ENCODE measurements at regions not wholly inside any gene's neighbourhood (a gene's known extent, or its start where the extent isn't known, plus 50 kb on each side); places are given as distances from the start of the nearest gene placed in this dataset.

DNA sequence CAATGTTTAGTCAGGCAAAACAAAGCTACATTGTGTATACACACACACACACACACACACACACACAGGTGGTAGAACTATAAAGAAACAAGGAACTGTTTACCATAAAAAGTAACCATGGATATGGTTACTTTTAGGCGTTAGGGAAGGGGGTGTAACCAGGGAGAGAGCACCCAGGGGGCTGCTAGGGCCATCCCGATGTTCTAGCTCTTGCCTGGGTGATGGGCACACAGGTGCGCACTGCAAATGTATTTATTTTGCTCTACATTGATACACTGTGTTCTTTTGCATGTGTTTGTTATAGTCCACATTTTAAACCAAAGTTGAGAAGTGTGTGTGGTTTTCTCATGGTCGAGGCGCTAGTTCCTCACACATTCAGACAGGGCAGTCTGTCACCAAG, 69.8 kb upstream of the MYCN start:
- DNase-seq = no peak
- intact Hi-C loops (cut with DNase I) = no loop called here
- Histone ChIP-seq H3K27ac (no peak overlapping the region), H3K4me1 (no peaks in the 10 kb centered on the region), H3K4me3 (no peak overlapping the region), H3K9me3 (no peaks in the 10 kb centered on the region), H3K36me3 (no peaks in the 10 kb centered on the region), H3K27me3 (no peaks in the 10 kb centered on the region)
- WGBS, 2 donors = 74 to 82% methylated on average over 5 of the region's 5 CpGs
- no peak for TF ChIP-seq POLR2A (IDR thresholded peaks at IDR 0.05)
- TF ChIP-seq, protein P1, sequence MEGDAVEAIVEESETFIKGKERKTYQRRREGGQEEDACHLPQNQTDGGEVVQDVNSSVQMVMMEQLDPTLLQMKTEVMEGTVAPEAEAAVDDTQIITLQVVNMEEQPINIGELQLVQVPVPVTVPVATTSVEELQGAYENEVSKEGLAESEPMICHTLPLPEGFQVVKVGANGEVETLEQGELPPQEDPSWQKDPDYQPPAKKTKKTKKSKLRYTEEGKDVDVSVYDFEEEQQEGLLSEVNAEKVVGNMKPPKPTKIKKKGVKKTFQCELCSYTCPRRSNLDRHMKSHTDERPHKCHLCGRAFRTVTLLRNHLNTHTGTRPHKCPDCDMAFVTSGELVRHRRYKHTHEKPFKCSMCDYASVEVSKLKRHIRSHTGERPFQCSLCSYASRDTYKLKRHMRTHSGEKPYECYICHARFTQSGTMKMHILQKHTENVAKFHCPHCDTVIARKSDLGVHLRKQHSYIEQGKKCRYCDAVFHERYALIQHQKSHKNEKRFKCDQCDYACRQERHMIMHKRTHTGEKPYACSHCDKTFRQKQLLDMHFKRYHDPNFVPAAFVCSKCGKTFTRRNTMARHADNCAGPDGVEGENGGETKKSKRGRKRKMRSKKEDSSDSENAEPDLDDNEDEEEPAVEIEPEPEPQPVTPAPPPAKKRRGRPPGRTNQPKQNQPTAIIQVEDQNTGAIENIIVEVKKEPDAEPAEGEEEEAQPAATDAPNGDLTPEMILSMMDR (IDR thresholded peaks at IDR 0.05) = no peak

DNA sequence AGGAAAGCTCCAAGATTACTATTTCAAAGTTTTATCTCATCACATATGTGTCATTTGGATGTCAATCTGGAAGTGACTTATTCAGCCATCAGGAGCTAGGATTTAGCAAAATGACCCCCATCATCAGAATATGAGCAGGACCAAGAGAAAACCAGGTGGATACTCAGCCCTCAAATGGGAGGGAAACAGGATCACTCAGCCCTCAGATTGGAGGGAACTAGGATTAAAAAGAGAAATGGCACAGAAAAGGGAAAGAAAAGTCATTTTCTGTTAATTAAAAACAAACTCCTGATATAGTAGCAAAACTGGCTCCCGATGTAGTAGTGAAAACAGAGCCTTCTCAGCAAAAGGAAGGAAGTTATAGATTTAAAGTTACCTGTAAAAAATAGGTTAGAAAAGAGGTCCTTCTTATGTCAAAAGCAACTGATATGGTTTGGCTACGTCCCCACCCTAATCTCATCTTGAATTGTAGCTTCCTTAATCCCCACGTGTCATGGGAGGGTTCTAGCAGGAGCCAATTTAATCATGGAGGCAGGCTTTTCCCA, 69.0 kb upstream of the MYCN start:
- intact Hi-C loops (cut with DNase I) = no loop called here
- Histone ChIP-seq H3K27me3 (no peaks in the 10 kb centered on the region), H3K9me3 (no peaks in the 10 kb centered on the region), H3K27ac (no peak overlapping the region), H3K36me3 (no peaks in the 10 kb centered on the region), H3K4me3 (no peak overlapping the region), H3K4me1 (no peaks in the 10 kb centered on the region)
- DNase-seq = no peak
- whole genome bisulfite sequencing, 2 donors = 82 to 84% methylated on average over 3 of the region's 3 CpGs
- TF ChIP-seq POLR2A (IDR thresholded peaks at IDR 0.05) = no peak
- TF ChIP-seq, protein P1 (IDR thresholded peaks at IDR 0.05) = no peak

DNA sequence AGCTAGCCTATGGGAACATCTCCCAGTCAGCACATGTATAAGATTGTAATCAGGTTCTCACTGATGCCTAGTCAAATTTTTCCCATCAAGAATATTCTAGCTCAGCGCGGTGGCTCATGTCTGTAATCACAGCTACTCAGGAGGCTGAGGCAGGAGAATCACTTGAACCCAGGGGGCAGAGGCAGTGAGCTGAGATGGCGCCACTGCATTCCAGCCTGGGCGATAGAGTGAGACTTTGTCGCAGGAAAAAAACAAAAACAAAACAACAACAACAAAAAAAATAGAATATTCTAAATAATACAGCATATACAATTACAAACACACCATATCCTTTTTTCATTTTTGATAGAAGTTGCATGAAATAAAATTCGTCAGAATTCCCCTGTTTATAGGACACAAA, 67.5 kb upstream of the MYCN start:
- intact Hi-C loops (cut with DNase I) = no loop called here
- H3K27me3 ChIP-seq = no peaks in the 10 kb centered on the region
- no peaks in the 10 kb centered on the region for H3K9me3 ChIP-seq
- DNase-seq = no peak
- H3K36me3 ChIP-seq = no peaks in the 10 kb centered on the region
- no peak overlapping the region for H3K27ac ChIP-seq
- no peak overlapping the region for H3K4me3 ChIP-seq
- H3K4me1 ChIP-seq = no peaks in the 10 kb centered on the region
- 85 to 88% methylated on average over 6 of the region's 6 CpGs for WGBS, 2 donors
- no peak for TF ChIP-seq POLR2A (IDR thresholded peaks at IDR 0.05)
- TF ChIP-seq, protein P1 (IDR thresholded peaks at IDR 0.05) = no peak

DNA sequence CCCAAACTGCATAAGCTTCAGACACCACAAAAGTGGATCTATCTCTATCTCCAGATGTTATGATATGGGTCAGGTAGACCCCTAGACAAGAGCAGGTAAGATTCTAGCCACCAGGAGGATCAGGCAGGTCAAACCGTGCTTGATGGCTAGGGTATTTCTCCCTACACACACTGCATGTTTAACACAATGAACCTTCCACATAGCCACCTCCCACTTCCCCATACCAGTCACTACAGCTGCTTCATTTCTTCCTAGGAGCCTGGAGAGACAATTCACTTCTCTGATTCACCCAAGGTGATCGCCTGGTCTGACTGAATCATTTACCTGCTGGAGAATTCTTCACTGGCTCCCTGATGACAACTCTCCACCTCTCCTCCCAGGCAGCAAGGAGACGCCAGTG, 66.0 kb upstream of the MYCN start:
- intact Hi-C loops (cut with DNase I) = no loop called here
- Histone ChIP-seq H3K27me3 (no peaks in the 10 kb centered on the region), H3K9me3 (no peaks in the 10 kb centered on the region), H3K36me3 (no peaks in the 10 kb centered on the region), H3K4me1 (no peaks in the 10 kb centered on the region), H3K4me3 (no peak overlapping the region), H3K27ac (no peak overlapping the region)
- no peak for DNase-seq
- TF ChIP-seq, protein P1 (IDR thresholded peaks at IDR 0.05) = no peak
- no peak for TF ChIP-seq POLR2A (IDR thresholded peaks at IDR 0.05)
- WGBS, 2 donors = 34 to 73% methylated on average over 3 of the region's 3 CpGs

DNA sequence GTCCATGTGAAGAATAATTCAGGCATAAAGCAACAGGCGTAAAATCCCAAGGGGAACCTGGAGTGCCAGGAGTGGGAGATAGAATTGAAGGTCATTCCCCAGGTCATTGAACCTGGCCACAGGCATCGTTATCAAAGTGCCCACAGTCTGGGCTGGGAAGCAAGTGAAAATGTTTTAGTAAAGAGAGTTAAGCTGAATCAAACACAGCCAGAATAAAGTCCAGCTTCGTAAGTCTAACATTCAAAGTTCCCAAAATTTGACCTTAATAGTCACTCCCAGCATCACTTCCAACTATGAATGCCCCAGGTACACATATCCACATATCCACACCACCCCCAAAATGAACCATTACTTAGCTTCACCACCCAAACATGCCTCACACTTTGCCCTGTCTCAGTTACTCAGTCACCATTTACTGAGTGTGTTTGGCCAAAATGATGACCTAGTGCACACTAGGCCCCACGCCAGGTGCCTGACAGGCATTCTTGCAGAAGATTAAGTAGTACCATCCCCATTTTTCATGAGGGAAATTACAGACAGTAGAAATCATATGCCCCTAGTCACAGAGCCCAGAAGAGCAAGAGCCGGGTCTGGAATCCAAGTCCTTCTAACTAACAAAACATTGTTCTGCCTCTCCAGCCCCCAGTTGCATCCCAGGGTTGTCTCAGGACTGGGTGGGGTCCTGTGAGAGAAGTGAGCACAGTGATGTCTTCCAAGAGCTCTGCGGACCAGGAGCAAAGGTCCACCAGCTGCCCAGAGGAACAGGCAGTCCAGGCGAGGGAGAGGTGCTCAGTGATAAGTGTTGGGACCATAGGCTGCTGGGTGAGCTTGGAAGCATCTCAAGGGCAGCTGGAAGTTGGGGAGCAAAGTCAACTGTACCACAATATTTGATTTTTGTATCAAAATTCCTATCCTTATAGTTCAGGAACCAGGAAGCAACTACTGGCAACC, 65.2 kb upstream of the MYCN start:
- intact Hi-C loops (cut with DNase I) = no loop called here
- no peaks in the 10 kb centered on the region for H3K9me3 ChIP-seq
- DNase-seq = no peak
- H3K4me1 ChIP-seq = no peaks in the 10 kb centered on the region
- H3K27me3 ChIP-seq = no peaks in the 10 kb centered on the region
- H3K4me3 ChIP-seq = no peak overlapping the region
- no peaks in the 10 kb centered on the region for H3K36me3 ChIP-seq
- TF ChIP-seq, protein P1 (IDR thresholded peaks at IDR 0.05) = no peak
- TF ChIP-seq POLR2A (IDR thresholded peaks at IDR 0.05) = no peak
- H3K27ac ChIP-seq = no peak overlapping the region
- 73 to 80% methylated on average over 4 to 7 of the region's 7 CpGs for WGBS, 2 donors
